ENCODE measurements at regions not wholly inside any gene's neighbourhood (a gene's known extent, or its start where the extent isn't known, plus 50 kb on each side); places are given as distances from the start of the nearest gene placed in this dataset.
"Not testable (repeated sequence)": the region's sequence is repeated elsewhere in the genome, so short reads cannot be mapped to it uniquely, and the experiment has no call there.

DNA sequence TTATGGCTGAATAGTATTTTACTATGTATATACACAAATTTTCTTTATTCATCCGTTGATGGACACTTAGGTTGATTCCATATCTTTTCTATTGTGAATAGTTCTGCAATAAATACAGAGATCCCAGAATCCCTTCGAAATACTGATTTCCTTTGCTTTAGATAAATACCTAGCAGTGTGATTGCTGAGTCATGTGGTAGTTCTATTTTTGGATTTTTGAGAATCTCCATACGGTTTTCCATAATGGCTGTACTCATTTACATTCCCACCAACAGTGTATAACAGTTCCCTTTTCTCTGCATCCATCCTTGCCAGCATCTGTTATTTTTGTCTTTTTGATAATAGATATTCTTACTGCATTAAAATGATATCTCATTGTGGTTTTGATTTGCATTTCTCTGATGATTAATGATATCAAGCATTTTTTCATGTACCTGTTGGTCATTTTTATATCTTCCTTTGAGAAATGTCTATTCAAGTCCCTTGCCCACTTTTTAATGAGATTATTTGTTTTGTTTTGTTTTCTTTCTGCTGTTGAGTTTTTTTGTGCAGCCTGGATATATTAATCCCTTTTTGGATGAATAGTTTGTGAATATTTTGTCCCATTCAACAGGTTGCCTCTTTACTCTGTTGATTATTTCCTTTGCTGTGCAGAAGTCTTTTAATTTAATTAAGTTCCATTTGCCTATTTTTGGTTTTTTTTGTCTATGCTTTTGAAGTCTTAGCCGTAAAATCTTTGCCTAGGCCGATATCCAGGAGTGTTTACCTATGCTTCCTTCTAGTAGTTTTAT, 466.7 kb upstream of the TENM3 start:
- no peak for TF ChIP-seq GATA1 (IDR thresholded peaks at IDR 0.05; ENCODE audit: low read depth, low read length)
- no peak for TF ChIP-seq POLR2A (IDR thresholded peaks at IDR 0.05; ENCODE audit: low read length)
- no peak for DNase-seq

DNA sequence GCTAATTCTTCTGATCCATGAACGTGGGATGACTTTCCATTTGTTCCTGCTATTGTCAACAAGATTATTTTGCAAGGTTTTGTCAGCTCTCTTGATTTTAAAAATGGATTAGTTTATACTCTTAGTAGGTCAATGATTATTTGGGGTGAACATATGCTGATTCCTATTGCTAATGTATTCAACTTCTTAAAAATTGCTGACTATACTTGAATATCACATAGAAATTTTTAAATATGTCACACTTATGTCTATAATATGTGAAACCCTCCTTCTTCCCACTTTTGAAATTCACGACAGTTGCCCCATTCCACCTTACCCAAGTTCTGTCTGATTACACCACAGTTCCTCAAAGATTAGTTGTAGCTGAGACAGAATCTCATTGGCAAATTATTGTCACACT, 465.7 kb upstream of the TENM3 start:
- DNase-seq = no peak
- TF ChIP-seq GATA1 (IDR thresholded peaks at IDR 0.05; ENCODE audit: low read depth, low read length) (no peak), POLR2A (IDR thresholded peaks at IDR 0.05; ENCODE audit: low read length) (no peak)

DNA sequence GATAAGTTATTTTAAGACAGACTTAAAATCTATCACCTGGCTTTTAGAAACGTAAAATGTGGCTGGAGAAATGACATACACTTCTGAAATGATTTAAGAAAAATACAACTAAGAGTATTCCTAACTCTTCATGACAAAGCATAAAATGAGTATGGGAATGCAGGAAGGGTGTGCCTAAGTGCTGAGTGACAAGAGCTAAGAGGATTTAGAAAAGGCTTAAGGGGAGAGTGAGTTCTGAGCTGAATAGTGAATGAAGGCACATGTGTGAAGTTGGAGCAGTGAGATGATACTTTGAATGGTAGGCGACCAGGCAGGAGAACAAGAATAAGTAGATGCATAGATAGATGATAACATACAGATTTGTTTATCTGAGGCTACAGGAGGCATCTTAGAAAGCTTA, 458.3 kb upstream of the TENM3 start:
- TF ChIP-seq GATA1 (IDR thresholded peaks at IDR 0.05; ENCODE audit: low read depth, low read length) (no peak), POLR2A (IDR thresholded peaks at IDR 0.05; ENCODE audit: low read length) (no peak)
- DNase-seq = no peak

DNA sequence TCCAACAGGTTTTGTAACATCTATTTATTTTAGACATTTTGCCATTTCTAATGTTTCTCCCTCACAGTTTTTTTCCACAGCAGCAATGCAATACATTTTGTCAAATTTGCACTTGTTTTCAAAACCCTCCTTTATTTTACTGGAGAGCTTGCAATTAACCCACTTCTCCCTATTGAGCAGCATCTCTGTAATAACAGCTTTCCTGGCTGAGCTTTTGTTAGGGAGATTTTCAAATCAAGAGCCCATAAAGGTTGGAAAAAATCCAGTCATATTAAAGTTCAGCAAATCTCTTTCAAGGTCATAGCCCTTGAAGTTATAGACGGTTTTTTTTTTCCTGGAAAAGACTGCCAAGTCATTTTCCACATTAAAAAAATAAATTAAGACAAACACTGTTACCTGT, 450.6 kb upstream of the TENM3 start:
- DNase-seq = no peak
- TF ChIP-seq POLR2A (IDR thresholded peaks at IDR 0.05; ENCODE audit: low read length) = no peak
- TF ChIP-seq GATA1 (IDR thresholded peaks at IDR 0.05; ENCODE audit: low read depth, low read length) = no peak

DNA sequence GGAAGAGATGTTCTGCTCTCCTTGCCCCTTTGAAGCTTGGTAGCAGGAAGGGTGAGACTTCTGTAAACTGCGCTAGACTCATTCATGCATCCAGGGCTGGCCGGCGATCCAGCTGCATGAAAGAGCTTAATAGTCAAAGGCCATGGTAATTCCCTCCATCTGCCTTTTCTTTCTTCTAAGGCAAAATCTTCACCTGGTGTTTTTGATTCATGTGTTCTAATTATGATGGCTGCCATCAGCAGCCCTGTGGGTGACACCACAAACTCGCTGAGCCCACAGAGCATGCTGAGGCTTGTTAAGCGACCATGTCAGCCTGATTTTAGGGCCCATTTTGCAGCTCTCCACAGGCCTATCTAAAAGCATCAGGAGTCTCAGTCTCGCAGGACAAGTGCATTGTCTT, 450.1 kb upstream of the TENM3 start:
- TF ChIP-seq GATA1 (IDR thresholded peaks at IDR 0.05; ENCODE audit: low read depth, low read length) (no peak), POLR2A (IDR thresholded peaks at IDR 0.05; ENCODE audit: low read length) (no peak)
- no peak for DNase-seq

DNA sequence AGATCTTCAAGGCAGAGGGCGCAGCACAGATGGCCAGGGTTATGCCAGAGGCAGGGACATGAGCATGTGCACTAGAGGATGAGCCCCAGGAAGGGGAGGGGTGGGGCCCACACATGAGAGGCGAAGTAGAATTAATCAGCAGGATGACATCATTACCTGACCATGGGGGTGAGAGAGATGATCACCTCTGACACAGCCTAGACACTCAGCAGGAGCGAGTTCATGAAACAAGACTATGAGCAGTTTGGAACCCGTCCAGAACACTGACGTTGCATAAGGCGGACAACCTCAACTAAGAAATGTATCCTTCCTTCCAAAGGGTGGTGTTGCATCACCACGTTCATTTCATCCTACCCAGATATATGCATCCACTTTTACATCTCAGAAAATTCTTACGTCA, 446.7 kb upstream of the TENM3 start:
- TF ChIP-seq POLR2A (IDR thresholded peaks at IDR 0.05; ENCODE audit: low read length) = no peak
- TF ChIP-seq GATA1 (IDR thresholded peaks at IDR 0.05; ENCODE audit: low read depth, low read length) = no peak
- no peak for DNase-seq

DNA sequence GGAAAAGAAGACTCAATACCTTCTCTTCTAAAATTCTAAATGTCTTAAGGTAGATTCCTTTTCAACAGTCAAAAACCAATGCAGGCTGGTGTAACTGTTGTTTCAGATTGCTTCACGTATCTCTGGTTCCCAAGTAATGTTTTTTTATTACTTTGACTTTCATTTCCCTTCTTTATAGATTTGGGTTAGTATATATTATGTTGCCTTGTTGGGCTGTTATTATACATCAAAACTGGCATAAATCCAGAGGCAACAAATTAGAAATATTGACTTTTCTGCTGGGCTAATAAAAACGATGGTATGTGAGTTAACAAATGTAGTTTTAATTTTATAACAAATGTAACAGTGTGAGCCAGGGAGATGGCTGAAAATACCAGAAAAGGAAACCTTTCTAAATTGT, 444.7 kb upstream of the TENM3 start:
- no peak for DNase-seq
- TF ChIP-seq GATA1 (IDR thresholded peaks at IDR 0.05; ENCODE audit: low read depth, low read length) (no peak), POLR2A (IDR thresholded peaks at IDR 0.05; ENCODE audit: low read length) (no peak)

DNA sequence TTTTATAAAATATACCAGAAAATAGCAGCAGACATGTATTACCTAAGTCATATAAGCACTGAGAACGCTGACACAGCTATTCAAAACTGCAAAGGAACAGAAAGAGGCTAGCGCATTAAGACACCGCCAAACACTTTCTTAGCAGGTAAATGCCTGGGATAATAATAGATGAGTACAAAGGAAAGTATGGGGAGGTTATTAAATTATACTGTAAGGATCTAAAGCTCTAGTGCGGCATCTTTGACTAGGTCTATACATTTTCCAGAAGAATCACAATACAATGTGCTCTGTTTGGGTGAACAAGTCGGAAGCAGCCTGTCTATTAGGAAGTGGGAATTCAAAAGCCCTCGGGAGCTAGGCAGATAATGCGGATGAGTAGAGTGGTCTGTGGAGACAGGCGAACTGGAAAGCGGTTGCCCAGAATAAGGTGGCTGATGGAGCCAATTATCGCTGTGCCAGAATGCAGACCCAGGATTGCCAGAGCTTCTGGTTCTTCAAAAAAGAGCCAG, 443.6 kb upstream of the TENM3 start:
- TF ChIP-seq GATA1 (IDR thresholded peaks at IDR 0.05; ENCODE audit: low read depth, low read length) (no peak), POLR2A (IDR thresholded peaks at IDR 0.05; ENCODE audit: low read length) (no peak)
- no peak for DNase-seq

DNA sequence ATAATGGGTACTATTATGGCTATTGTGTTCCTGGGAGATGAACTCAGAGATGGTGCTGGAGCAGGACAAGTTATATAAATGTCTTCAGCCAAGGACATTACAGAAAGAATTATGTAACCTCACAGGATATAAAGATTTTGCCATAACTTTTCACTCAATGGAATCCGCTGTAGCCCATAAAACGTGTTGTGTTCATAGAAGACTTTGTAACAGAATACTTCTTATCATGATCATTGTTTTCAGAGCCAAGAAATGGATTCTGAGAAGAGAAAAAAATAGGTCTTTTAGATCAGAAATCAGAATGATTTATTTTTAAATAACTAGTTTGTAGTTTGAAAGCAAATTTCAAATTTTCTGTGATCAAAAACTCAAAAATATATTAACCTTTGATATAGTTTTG, 441.0 kb upstream of the TENM3 start:
- no peak for DNase-seq

DNA sequence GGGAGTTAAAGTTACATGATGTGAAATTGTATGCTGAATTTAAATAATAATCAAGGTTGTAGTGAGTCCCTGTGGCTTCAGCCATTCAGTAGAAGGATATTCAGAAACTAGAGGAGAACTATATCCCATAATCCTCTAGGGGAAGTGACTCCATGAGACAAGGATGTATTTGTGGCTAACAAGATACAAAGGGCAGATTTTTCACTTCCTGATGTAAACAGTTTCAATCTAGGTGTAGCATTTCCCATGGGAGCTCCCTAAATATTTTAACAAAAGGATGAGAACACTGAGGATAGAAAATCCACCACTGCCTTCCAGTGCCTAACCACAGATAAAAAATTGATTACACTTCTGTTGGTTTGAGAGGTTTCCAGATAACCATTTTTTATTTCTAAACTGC, 435.4 kb upstream of the TENM3 start:
- DNase-seq = no peak

More for the DNA sequence above, 441.0 kb upstream of the TENM3 start:
- TF ChIP-seq POLR2A (IDR thresholded peaks at IDR 0.05; ENCODE audit: low read length) (no peak), GATA1 (IDR thresholded peaks at IDR 0.05; ENCODE audit: low read depth, low read length) (no peak)

DNA sequence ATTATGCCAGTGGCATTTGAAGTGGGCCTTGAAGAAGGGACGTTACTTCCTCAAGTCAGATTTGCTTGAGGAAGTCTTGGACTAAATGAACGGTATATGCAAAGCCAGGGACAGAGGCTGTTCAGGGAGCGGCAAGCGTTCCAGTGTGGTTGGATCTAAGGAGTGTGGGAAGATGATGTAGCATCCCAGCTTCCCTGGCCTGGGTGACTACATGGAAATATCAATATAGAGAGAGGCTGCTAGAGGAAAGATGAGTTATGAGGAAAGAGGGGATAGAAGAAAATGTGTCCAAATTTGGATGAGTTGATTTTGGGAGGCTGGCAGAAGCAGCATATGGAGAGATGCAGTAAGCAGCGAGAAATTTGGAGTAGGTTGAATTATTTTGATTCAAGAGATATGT, 432.5 kb upstream of the TENM3 start:
- no peak for TF ChIP-seq POLR2A (IDR thresholded peaks at IDR 0.05; ENCODE audit: low read length)
- no peak for TF ChIP-seq GATA1 (IDR thresholded peaks at IDR 0.05; ENCODE audit: low read depth, low read length)
- no peak for DNase-seq

More for the DNA sequence above, 435.4 kb upstream of the TENM3 start:
- no peak for TF ChIP-seq GATA1 (IDR thresholded peaks at IDR 0.05; ENCODE audit: low read depth, low read length)
- no peak for TF ChIP-seq POLR2A (IDR thresholded peaks at IDR 0.05; ENCODE audit: low read length)

DNA sequence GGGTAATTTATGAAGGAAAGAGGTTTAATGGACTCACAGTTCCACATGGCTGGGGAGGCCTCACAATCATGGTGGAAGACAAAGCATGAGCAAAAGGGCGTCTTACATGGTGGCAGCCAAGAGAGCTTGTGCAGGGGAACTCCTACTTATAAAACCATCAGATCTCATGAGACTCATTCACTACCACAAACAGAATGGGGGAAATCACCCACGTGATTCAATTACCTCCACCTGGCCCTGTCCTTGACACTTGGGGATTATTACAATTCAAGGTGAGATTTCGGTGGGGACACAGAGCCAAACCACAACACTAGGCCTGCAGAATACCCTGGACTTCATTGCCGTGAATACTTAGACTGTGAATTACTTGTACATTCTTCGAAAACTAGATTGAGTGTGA, 431.7 kb upstream of the TENM3 start:
- not testable (repeated sequence) for DNase-seq

DNA sequence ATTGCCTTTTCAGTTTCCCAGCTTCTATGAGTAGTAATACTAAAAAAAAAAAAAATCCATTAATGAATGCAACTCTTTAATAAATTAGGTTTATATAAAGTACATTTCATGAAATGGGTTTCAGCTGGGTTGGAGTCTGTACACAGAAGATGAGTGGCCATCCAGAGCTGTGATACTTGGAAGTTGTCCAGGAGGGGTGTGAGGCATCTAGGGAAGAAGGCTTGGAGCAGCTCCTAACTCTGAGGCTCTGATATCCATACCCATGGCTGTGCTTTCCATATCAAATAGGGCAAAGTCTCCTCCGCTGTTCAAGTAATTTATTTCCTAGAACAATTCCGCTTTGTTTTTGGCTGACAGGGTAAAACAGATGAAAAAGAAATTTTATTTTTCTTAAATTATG, 423.3 kb upstream of the TENM3 start:
- TF ChIP-seq POLR2A (IDR thresholded peaks at IDR 0.05; ENCODE audit: low read length) = no peak
- TF ChIP-seq GATA1 (IDR thresholded peaks at IDR 0.05; ENCODE audit: low read depth, low read length) = no peak
- DNase-seq = no peak

DNA sequence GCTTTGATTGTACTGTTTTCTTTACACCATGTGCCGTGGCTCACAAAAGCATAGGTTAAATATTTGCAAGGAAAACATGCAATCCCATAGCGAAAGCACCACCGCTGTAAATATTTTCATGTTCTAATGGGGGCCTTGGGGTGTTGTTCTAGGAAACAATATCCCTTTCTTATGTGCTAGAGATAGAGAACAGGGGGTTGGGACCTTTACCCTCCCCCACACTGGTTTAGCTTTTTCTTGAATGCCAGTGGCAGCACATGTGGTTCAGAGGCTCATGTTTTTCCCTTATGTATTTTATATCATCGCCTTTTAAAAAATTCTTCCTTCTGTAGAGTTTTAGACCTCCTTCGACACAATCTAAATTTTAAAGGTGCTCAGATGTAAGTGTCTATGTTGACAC, 422.6 kb upstream of the TENM3 start:
- no peak for DNase-seq

More for the DNA sequence above, 422.6 kb upstream of the TENM3 start:
- TF ChIP-seq GATA1 (IDR thresholded peaks at IDR 0.05; ENCODE audit: low read depth, low read length) (no peak), POLR2A (IDR thresholded peaks at IDR 0.05; ENCODE audit: low read length) (no peak)

Measured in erythroblast (primary cell).